Neural crest cell (in vitro differentiated cells): ENCODE measurements at regions not wholly inside any gene's neighbourhood (a gene's known extent, or its start where the extent isn't known, plus 50 kb on each side); places are given as distances from the start of the nearest gene placed in this dataset.

Source experiments
- DNase-seq: peaks from one replicate; pipeline ENCODE4 v3.0.0; 2021; ENCODE audit warnings: low read depth, mixed read lengths, low spot score
- H3K27ac Mint-ChIP-seq: one replicate; pipeline ENCODE4 v1.8.0; 2021; ENCODE audit warnings: mild to moderate bottlenecking, mixed read lengths; ENCODE audit not compliant: unreplicated experiment
- H3K27me3 Mint-ChIP-seq: 2 replicates; pipeline ENCODE4 v1.8.0; 2021; ENCODE audit warnings: low read depth, mild to moderate bottlenecking, mixed read lengths
- H3K36me3 Mint-ChIP-seq: 2 replicates; pipeline ENCODE4 v1.8.0; 2021; ENCODE audit warnings: low read depth, mild to moderate bottlenecking, mixed read lengths
- H3K4me1 Mint-ChIP-seq: 2 replicates; pipeline ENCODE4 v1.8.0; 2021; ENCODE audit warnings: mixed read lengths
- H3K4me3 Mint-ChIP-seq: one replicate; pipeline ENCODE4 v1.8.0; 2021; ENCODE audit warnings: mild to moderate bottlenecking, mixed read lengths
- H3K9me3 Mint-ChIP-seq: 2 replicates; pipeline ENCODE4 v1.8.0; 2021; ENCODE audit warnings: mixed read lengths
- CTCF ChIP-seq: fragments of 200-600 bp; sonication (generic); conservative IDR thresholded peaks from 2 replicates; pipeline ENCODE4 v1.5.0; 2021; ENCODE audit warnings: antibody characterized with exemption, mild to moderate bottlenecking

- no peak for DNase-seq
- no peak overlapping the region for H3K27ac Mint-ChIP-seq
- TF ChIP-seq CTCF, result no peak
- H3K27me3 Mint-ChIP-seq, result no peaks in the 10 kb centered on the region
- no peak overlapping the region for H3K4me3 Mint-ChIP-seq
- peaks cover 8% of the 10 kb centered on the region for H3K9me3 Mint-ChIP-seq
- H3K4me1 Mint-ChIP-seq, result no peaks in the 10 kb centered on the region
- H3K36me3 Mint-ChIP-seq, result no peaks in the 10 kb centered on the region
Observed at GRCh38 chr1:193480755-193481154, 294.3 kb upstream of the B3GALT2 start.

DNA sequence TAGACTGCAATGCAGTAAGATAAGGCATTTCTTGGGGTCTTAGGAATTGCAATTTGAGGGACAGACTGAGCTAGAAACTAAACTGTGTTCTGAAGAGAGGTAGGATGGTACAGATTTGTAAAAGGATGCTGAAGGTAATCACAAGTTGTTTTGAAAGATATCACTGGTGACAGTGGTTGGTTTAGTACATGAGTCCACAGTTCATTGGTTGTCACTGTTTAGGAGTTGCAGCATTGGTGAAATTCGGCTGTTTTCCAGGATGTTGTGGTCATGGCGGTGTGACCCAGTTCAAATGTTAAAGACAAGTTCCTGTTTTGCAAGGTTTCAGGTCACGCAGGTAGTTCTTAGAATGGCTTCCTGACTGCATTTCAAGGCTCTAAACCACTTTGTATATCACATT, 292.8 kb upstream of the B3GALT2 start:
- no peak overlapping the region for H3K4me3 Mint-ChIP-seq
- TF ChIP-seq CTCF, result no peak
- no peaks in the 10 kb centered on the region for H3K36me3 Mint-ChIP-seq
- no peak for DNase-seq
- H3K4me1 Mint-ChIP-seq, result no peaks in the 10 kb centered on the region
- H3K27me3 Mint-ChIP-seq, result no peaks in the 10 kb centered on the region
- no peak overlapping the region for H3K27ac Mint-ChIP-seq
- no peaks in the 10 kb centered on the region for H3K9me3 Mint-ChIP-seq

DNA sequence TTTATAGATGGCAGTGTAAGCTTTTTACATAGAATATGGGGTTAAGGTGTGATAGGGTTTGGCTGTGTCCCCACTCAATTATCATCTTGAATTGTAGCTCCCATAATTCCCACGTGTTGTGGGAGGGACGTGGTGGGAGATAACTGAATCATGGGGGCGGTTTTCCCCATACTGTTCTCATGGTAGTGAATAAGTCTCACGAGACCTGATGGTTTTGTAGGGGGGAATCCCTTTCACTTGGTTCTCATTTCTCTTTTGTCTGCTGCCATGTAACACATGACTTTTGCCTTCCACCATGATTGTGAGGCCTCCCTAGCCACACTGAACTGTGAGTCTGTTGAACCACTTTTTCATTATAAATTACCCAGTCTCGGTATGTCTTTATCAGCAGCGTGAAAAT, 290.3 kb upstream of the B3GALT2 start:
- no peak overlapping the region for H3K4me3 Mint-ChIP-seq
- H3K4me1 Mint-ChIP-seq, result no peaks in the 10 kb centered on the region
- H3K27me3 Mint-ChIP-seq, result no peaks in the 10 kb centered on the region
- no peak for TF ChIP-seq CTCF
- H3K9me3 Mint-ChIP-seq, result peaks cover 9% of the 10 kb centered on the region
- no peak overlapping the region for H3K27ac Mint-ChIP-seq
- H3K36me3 Mint-ChIP-seq, result no peaks in the 10 kb centered on the region
- no peak for DNase-seq

DNA sequence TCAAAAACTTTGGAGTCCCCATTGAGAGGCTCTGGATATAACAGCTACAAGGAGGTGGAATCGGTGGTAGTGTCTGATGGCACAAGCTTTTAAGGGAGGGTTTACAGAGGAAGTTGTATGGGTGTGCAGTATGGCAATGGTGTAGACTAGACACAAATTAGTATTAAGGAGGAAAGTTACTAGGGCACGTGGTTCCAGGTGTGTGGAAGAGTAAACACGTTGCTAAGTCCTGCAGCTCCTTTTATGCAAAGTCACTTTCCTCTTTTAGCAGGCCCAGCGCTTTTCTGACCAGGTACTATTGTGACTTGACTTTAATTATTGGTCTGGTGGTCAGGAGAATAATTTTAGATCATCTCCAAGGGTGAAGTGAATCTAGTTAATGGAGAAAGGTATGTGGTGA, 287.5 kb upstream of the B3GALT2 start:
- Mint-ChIP-seq H3K27ac (no peak overlapping the region), H3K4me3 (no peak overlapping the region), H3K4me1 (no peaks in the 10 kb centered on the region), H3K27me3 (no peaks in the 10 kb centered on the region), H3K36me3 (no peaks in the 10 kb centered on the region), H3K9me3 (peaks cover 9% of the 10 kb centered on the region)
- DNase-seq, result no peak
- TF ChIP-seq CTCF, result no peak

GRCh38 chr1:193472838-193473398, 286.5 kb upstream of the B3GALT2 start:
- H3K27me3 Mint-ChIP-seq, result no peaks in the 10 kb centered on the region
- no peak for DNase-seq
- H3K4me3 Mint-ChIP-seq, result no peak overlapping the region
- no peak overlapping the region for H3K27ac Mint-ChIP-seq
- no peak for TF ChIP-seq CTCF
- H3K36me3 Mint-ChIP-seq, result no peaks in the 10 kb centered on the region
- no peaks in the 10 kb centered on the region for H3K4me1 Mint-ChIP-seq
- H3K9me3 Mint-ChIP-seq, result peaks cover 9% of the 10 kb centered on the region

DNA sequence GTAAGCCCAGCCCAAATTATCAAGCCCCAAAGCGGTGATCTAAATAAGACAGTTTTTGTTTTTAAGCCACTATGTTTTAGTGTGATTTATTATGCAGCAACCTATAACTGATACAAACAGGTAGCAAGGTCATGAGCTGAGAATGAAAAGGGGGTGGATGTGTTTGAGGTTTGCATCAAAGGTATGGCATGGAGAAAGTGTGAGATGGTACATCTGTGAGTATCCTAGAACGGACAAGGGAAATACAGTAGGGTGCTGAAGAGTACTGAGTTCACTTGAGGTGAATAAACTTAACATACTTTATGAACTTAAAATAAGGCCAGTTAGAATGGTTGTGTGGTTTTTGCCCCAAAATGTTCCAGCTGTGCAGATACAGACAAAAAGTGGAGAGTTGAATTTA, 286.0 kb upstream of the B3GALT2 start:
- H3K4me3 Mint-ChIP-seq, result no peak overlapping the region
- no peak for TF ChIP-seq CTCF
- no peaks in the 10 kb centered on the region for H3K4me1 Mint-ChIP-seq
- H3K9me3 Mint-ChIP-seq, result peaks cover 9% of the 10 kb centered on the region
- H3K27me3 Mint-ChIP-seq, result no peaks in the 10 kb centered on the region
- no peak overlapping the region for H3K27ac Mint-ChIP-seq
- H3K36me3 Mint-ChIP-seq, result no peaks in the 10 kb centered on the region
- no peak for DNase-seq
